ENCODE measurements at regions not wholly inside any gene's neighbourhood (a gene's known extent, or its start where the extent isn't known, plus 50 kb on each side); places are given as distances from the start of the nearest gene placed in this dataset.

DNA sequence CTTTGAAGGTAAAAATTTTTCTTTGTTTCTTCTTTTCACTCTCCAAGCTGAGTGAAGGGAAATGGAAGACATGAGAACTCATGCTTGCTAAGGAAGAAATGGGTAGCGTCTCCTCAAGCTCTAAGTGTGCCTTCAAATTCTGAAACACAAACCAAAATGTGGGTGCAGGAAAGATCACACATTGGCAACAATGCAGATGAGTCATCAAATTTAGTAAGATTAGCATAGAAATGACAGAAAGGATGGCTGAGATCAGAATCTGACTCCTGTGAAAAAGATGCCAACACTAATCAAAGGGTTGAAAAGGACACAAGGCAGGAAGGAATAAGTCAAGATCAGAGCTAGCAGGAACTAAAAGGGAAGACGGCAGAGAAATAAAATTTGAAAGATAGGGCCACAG is 61.1 kb upstream of the ZNF462 start:
- TF ChIP-seq, protein P1, sequence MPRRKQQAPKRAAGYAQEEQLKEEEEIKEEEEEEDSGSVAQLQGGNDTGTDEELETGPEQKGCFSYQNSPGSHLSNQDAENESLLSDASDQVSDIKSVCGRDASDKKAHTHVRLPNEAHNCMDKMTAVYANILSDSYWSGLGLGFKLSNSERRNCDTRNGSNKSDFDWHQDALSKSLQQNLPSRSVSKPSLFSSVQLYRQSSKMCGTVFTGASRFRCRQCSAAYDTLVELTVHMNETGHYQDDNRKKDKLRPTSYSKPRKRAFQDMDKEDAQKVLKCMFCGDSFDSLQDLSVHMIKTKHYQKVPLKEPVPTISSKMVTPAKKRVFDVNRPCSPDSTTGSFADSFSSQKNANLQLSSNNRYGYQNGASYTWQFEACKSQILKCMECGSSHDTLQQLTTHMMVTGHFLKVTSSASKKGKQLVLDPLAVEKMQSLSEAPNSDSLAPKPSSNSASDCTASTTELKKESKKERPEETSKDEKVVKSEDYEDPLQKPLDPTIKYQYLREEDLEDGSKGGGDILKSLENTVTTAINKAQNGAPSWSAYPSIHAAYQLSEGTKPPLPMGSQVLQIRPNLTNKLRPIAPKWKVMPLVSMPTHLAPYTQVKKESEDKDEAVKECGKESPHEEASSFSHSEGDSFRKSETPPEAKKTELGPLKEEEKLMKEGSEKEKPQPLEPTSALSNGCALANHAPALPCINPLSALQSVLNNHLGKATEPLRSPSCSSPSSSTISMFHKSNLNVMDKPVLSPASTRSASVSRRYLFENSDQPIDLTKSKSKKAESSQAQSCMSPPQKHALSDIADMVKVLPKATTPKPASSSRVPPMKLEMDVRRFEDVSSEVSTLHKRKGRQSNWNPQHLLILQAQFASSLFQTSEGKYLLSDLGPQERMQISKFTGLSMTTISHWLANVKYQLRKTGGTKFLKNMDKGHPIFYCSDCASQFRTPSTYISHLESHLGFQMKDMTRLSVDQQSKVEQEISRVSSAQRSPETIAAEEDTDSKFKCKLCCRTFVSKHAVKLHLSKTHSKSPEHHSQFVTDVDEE (CRISPR knock-in tag; IDR thresholded peaks at IDR 0.05), result no peak
- TF ChIP-seq PPARA (CRISPR knock-in tag; IDR thresholded peaks at IDR 0.05; ENCODE audit: borderline replicate concordance) (no peak), RARB (CRISPR knock-in tag; IDR thresholded peaks at IDR 0.05) (no peak), GLIS3 (CRISPR knock-in tag; IDR thresholded peaks at IDR 0.05) (no peak), ZNF70 (CRISPR knock-in tag; IDR thresholded peaks at IDR 0.05) (no peak), ZFP30 (CRISPR knock-in tag; IDR thresholded peaks at IDR 0.05) (no peak), TOX (CRISPR knock-in tag; IDR thresholded peaks at IDR 0.05; ENCODE audit: borderline replicate concordance) (no peak)
- TF ChIP-seq, protein P2, sequence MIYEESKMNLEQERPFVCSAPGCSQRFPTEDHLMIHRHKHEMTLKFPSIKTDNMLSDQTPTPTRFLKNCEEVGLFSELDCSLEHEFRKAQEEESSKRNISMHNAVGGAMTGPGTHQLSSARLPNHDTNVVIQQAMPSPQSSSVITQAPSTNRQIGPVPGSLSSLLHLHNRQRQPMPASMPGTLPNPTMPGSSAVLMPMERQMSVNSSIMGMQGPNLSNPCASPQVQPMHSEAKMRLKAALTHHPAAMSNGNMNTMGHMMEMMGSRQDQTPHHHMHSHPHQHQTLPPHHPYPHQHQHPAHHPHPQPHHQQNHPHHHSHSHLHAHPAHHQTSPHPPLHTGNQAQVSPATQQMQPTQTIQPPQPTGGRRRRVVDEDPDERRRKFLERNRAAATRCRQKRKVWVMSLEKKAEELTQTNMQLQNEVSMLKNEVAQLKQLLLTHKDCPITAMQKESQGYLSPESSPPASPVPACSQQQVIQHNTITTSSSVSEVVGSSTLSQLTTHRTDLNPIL (CRISPR knock-in tag; IDR thresholded peaks at IDR 0.05; ENCODE audit: low read depth), result no peak
- TF ChIP-seq, protein P3, sequence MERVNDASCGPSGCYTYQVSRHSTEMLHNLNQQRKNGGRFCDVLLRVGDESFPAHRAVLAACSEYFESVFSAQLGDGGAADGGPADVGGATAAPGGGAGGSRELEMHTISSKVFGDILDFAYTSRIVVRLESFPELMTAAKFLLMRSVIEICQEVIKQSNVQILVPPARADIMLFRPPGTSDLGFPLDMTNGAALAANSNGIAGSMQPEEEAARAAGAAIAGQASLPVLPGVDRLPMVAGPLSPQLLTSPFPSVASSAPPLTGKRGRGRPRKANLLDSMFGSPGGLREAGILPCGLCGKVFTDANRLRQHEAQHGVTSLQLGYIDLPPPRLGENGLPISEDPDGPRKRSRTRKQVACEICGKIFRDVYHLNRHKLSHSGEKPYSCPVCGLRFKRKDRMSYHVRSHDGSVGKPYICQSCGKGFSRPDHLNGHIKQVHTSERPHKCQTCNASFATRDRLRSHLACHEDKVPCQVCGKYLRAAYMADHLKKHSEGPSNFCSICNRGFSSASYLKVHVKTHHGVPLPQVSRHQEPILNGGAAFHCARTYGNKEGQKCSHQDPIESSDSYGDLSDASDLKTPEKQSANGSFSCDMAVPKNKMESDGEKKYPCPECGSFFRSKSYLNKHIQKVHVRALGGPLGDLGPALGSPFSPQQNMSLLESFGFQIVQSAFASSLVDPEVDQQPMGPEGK (CRISPR knock-in tag; IDR thresholded peaks at IDR 0.05; ENCODE audit: borderline replicate concordance), result no peak
- TF ChIP-seq, protein P4, sequence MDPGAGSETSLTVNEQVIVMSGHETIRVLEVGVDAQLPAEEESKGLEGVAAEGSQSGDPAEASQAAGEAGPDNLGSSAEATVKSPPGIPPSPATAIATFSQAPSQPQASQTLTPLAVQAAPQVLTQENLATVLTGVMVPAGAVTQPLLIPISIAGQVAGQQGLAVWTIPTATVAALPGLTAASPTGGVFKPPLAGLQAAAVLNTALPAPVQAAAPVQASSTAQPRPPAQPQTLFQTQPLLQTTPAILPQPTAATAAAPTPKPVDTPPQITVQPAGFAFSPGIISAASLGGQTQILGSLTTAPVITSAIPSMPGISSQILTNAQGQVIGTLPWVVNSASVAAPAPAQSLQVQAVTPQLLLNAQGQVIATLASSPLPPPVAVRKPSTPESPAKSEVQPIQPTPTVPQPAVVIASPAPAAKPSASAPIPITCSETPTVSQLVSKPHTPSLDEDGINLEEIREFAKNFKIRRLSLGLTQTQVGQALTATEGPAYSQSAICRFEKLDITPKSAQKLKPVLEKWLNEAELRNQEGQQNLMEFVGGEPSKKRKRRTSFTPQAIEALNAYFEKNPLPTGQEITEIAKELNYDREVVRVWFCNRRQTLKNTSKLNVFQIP (CRISPR knock-in tag; IDR thresholded peaks at IDR 0.05; ENCODE audit: borderline replicate concordance, low read depth), result no peak
